GM23338 (cell line): ENCODE measurements at regions not wholly inside any gene's neighbourhood (a gene's known extent, or its start where the extent isn't known, plus 50 kb on each side); places are given as distances from the start of the nearest gene placed in this dataset.

ENCODE experiments used
- ATAC-seq: fragments of 200-7000 bp; cut with Tn5 transposase; 3 replicates; pipeline ENCODE4 v1.9.1; 2020
- DNase-seq: peaks from one replicate; pipeline ENCODE4 v3.0.0-alpha.2; 2015; ENCODE audit warnings: low spot score
- H2AFZ ChIP-seq: fragments of 200-600 bp; sonication (generic); 2 replicates; pipeline ENCODE4 v1.8.0; 2016; ENCODE audit warnings: antibody characterized with exemption, mild to moderate bottlenecking, moderate library complexity
- H3F3A ChIP-seq: fragments of 200-600 bp; sonication (generic); replicated peaks from 2 replicates; pipeline ENCODE4 v1.8.0; 2017; ENCODE audit warnings: antibody characterized with exemption, mixed run types, low read depth
- H3K27ac ChIP-seq: fragments of 200-600 bp; sonication (generic); 2 replicates; pipeline ENCODE4 v1.6.1; 2016; ENCODE audit warnings: low read depth
- H3K27me3 ChIP-seq: fragments of 200-600 bp; sonication (generic); 2 replicates; pipeline ENCODE4 v1.8.0; 2016; ENCODE audit warnings: mild to moderate bottlenecking, mixed run types, moderate library complexity; ENCODE audit not compliant: insufficient read depth
- H3K36me3 ChIP-seq: fragments of 200-600 bp; sonication (generic); 2 replicates; pipeline ENCODE4 v1.8.0; 2016; ENCODE audit warnings: mild to moderate bottlenecking; ENCODE audit not compliant: insufficient read depth
- H3K4me1 ChIP-seq: fragments of 200-600 bp; sonication (generic); 2 replicates; pipeline ENCODE4 v1.8.0; 2016; ENCODE audit warnings: mild to moderate bottlenecking, moderate library complexity; ENCODE audit not compliant: insufficient read depth
- H3K4me2 ChIP-seq: fragments of 200-600 bp; sonication (generic); 2 replicates; pipeline ENCODE4 v1.7.1; 2017; ENCODE audit warnings: mixed run types
- H3K4me3 ChIP-seq: fragments of 200-600 bp; sonication (generic); 2 replicates; pipeline ENCODE4 v1.6.1; 2016; ENCODE audit warnings: mixed run types
- H3K79me2 ChIP-seq: fragments of 200-600 bp; sonication (generic); replicated peaks from 2 replicates; pipeline ENCODE4 v1.8.0; 2017; ENCODE audit warnings: mild to moderate bottlenecking; ENCODE audit not compliant: insufficient read depth
- H3K9me2 ChIP-seq: fragments of 200-600 bp; sonication (generic); 2 replicates; pipeline ENCODE4 v1.8.0; 2017; ENCODE audit not compliant: insufficient read depth
- H4K20me1 ChIP-seq: fragments of 200-600 bp; sonication (generic); replicated peaks from 2 replicates; pipeline ENCODE4 v1.8.0; 2017; ENCODE audit warnings: mild to moderate bottlenecking; ENCODE audit not compliant: insufficient read depth
- H3K27ac Mint-ChIP-seq: 2 replicates; pipeline ENCODE4 v1.8.0; 2020; ENCODE audit warnings: inconsistent platforms, mild to moderate bottlenecking, moderate library complexity, mixed read lengths
- H3K27me3 Mint-ChIP-seq: 3 replicates; pipeline ENCODE4 v1.8.0; 2022; ENCODE audit warnings: low read depth, mild to moderate bottlenecking, moderate library complexity, mixed read lengths, inconsistent platforms; ENCODE audit not compliant: insufficient read depth, poor library complexity
- H3K36me3 Mint-ChIP-seq: 3 replicates; pipeline ENCODE4 v1.8.0; 2021; ENCODE audit warnings: low read depth, mild to moderate bottlenecking, inconsistent platforms, moderate library complexity, mixed read lengths
- H3K4me1 Mint-ChIP-seq: 3 replicates; pipeline ENCODE4 v1.8.0; 2020; ENCODE audit warnings: mild to moderate bottlenecking, inconsistent platforms, mixed read lengths
- H3K4me3 Mint-ChIP-seq: 3 replicates; pipeline ENCODE4 v1.8.0; 2021; ENCODE audit warnings: moderate library complexity, mild to moderate bottlenecking, inconsistent platforms, mixed read lengths
- H3K9me3 Mint-ChIP-seq: 3 replicates; pipeline ENCODE4 v1.8.0; 2020; ENCODE audit warnings: moderate library complexity, mild to moderate bottlenecking, inconsistent platforms, mixed read lengths
- CTCF ChIP-seq, 2 experiments: fragments of 200-600 bp in 1 of 2; sonication (generic) in 1 of 2; conservative IDR thresholded peaks; 2 replicates each; pipeline versions ENCODE4 v1.5.1 to v1.6.1; 2016 to 2017; ENCODE audit warnings: antibody characterized with exemption in 2 of 2, low read depth in 2 of 2, mild to moderate bottlenecking in 2 of 2, moderate library complexity in 1 of 2
- EZH2 ChIP-seq: fragments of 200-600 bp; sonication (generic); IDR thresholded peaks from one replicate; pipeline ENCODE4 v1.8.0; 2017; ENCODE audit warnings: antibody characterized with exemption, mild to moderate bottlenecking, low read depth; ENCODE audit not compliant: unreplicated experiment
- EZH2phosphoT487 ChIP-seq: fragments of 200-600 bp; sonication (generic); IDR thresholded peaks from one replicate; pipeline ENCODE4 v1.8.1; 2018; ENCODE audit warnings: antibody characterized with exemption; ENCODE audit not compliant: unreplicated experiment
- JUNB ChIP-seq: IDR thresholded peaks from one replicate; pipeline ENCODE4 v1.6.1; 2016; ENCODE audit warnings: antibody characterized with exemption; ENCODE audit not compliant: unreplicated experiment
- NANOG ChIP-seq: IDR thresholded peaks from 2 replicates; pipeline ENCODE4 v1.6.1; 2016; ENCODE audit warnings: antibody characterized with exemption, borderline replicate concordance
- POLR2AphosphoS5 ChIP-seq: IDR thresholded peaks from 2 replicates; pipeline ENCODE4 v1.6.1; 2016; ENCODE audit warnings: antibody characterized with exemption, low read depth
- STAT1 ChIP-seq: IDR thresholded peaks from one replicate; pipeline ENCODE4 v1.6.1; 2016; ENCODE audit warnings: antibody characterized with exemption; ENCODE audit not compliant: unreplicated experiment
- ZNF114 ChIP-seq: fragments of 250-450 bp; sonication (Bioruptor Pico); IDR thresholded peaks from 2 replicates; pipeline ENCODE4 v1.5.0; 2020; ENCODE audit warnings: mild to moderate bottlenecking, moderate library complexity
- ZNF462 ChIP-seq: fragments of 250-450 bp; sonication (Bioruptor Pico); IDR thresholded peaks from 2 replicates; pipeline ENCODE4 v1.5.0; 2020; ENCODE audit warnings: mild to moderate bottlenecking, moderate library complexity

- H3K9me2 ChIP-seq = peaks cover 15% of the 10 kb centered on the region
- H3K79me2 ChIP-seq = no peaks in the 10 kb centered on the region
- ATAC-seq (no peak), DNase-seq (no peak)
- H3F3A ChIP-seq = no peaks in the 10 kb centered on the region
- Mint-ChIP-seq H3K9me3 (no peaks in the 10 kb centered on the region), H3K4me3 (no peak overlapping the region), H3K27ac (no peak overlapping the region), H3K27me3 (peaks cover 2% of the 10 kb centered on the region), H3K4me1 (no peaks in the 10 kb centered on the region; the same call in 2 of the 3 replicates), H3K36me3 (no peaks in the 10 kb centered on the region)
- H3K27me3 ChIP-seq = no peaks in the 10 kb centered on the region
- TF ChIP-seq STAT1 (no peak), EZH2 (no peak), CTCF (conservative IDR thresholded peaks at IDR 0.05; ENCODE audit: low read depth in 2 of 2) (no peak), NANOG (no peak), ZNF114 (no peak), ZNF462 (CRISPR knock-in tag) (no peak), POLR2AphosphoS5 (no peak), JUNB (no peak), EZH2phosphoT487 (no peak)
- no peak overlapping the region for H2AFZ ChIP-seq
- H3K4me2 ChIP-seq = no peak overlapping the region
- H3K27ac ChIP-seq = no peak overlapping the region
- no peaks in the 10 kb centered on the region for H3K36me3 ChIP-seq
- H3K4me1 ChIP-seq = no peaks in the 10 kb centered on the region
- no peak overlapping the region for H3K4me3 ChIP-seq
- H4K20me1 ChIP-seq = no peaks in the 10 kb centered on the region
Observed at GRCh38 chr14:44785096-44785495, 176.7 kb downstream of the KLHL28 start.
